Keratinocyte (primary cell): ENCODE measurements at regions not wholly inside any gene's neighbourhood (a gene's known extent, or its start where the extent isn't known, plus 50 kb on each side); places are given as distances from the start of the nearest gene placed in this dataset.

Source experiments
- DNase-seq: peaks from one replicate; pipeline ENCODE4 v3.0.0-alpha.2; 2011; ENCODE audit warnings: low read depth, missing footprints, low spot score
- FAIRE-seq: peaks from 2 replicates; lab custom pipeline; 2011; peaks lifted over from hg19 to GRCh38; lab: Jason Lieb, UNC
- H2AFZ ChIP-seq: 2 replicates; pipeline ENCODE4 v1.6.0; 2012; ENCODE audit warnings: low read length, control low read depth, inconsistent platforms; ENCODE audit not compliant: control insufficient read depth
- H3K27ac ChIP-seq: 2 replicates; pipeline ENCODE4 v1.5.1; 2011; ENCODE audit warnings: low read length; ENCODE audit not compliant: control insufficient read depth, insufficient read depth
- H3K27me3 ChIP-seq: 3 replicates; pipeline ENCODE4 v1.6.0; 2011; ENCODE audit warnings: low read length; ENCODE audit not compliant: control insufficient read depth, insufficient read depth; ENCODE audit errors: extremely low read depth
- H3K36me3 ChIP-seq, 2 experiments: 2 replicates in 1 of 2; 3 replicates in 1 of 2; pipeline ENCODE4 v1.5.1; 2011; ENCODE audit warnings: low read length in 2 of 2, mild to moderate bottlenecking in 1 of 2; ENCODE audit not compliant: control insufficient read depth in 2 of 2, insufficient read depth in 2 of 2; ENCODE audit errors: extremely low read depth in 1 of 2
- H3K4me1 ChIP-seq: 3 replicates; pipeline ENCODE4 v1.5.1; 2011; ENCODE audit warnings: low read length; ENCODE audit not compliant: control insufficient read depth, insufficient read depth; ENCODE audit errors: extremely low read depth
- H3K4me2 ChIP-seq: 3 replicates; pipeline ENCODE4 v1.6.0; 2011; ENCODE audit warnings: low read depth, low read length; ENCODE audit not compliant: control insufficient read depth, insufficient read depth; ENCODE audit errors: extremely low read depth
- H3K4me3 ChIP-seq, 3 experiments: fragments of 200-600 bp in 1 of 3; sonication (generic) in 1 of 3; 2 replicates in 2 of 3; 3 replicates in 1 of 3; pipeline ENCODE4 v1.5.1; 2011 to 2016; ENCODE audit warnings: low read length in 3 of 3, mild to moderate bottlenecking in 3 of 3, control low read depth in 2 of 3, inconsistent platforms in 1 of 3, low read depth in 1 of 3, mixed read lengths in 1 of 3, mixed run types in 1 of 3, moderate library complexity in 1 of 3; ENCODE audit not compliant: control insufficient read depth in 2 of 3, insufficient read depth in 2 of 3; ENCODE audit errors: extremely low read depth in 1 of 3
- H3K79me2 ChIP-seq: 2 replicates; pipeline ENCODE4 v1.6.0; 2012; ENCODE audit warnings: low read length; ENCODE audit not compliant: control insufficient read depth, insufficient read depth
- H3K9ac ChIP-seq: 3 replicates; pipeline ENCODE4 v1.6.0; 2011; ENCODE audit warnings: low read length; ENCODE audit not compliant: control insufficient read depth, insufficient read depth; ENCODE audit errors: extremely low read depth
- H3K9me1 ChIP-seq: 3 replicates; pipeline ENCODE4 v1.6.0; 2011; ENCODE audit warnings: low read length; ENCODE audit not compliant: control insufficient read depth, insufficient read depth; ENCODE audit errors: extremely low read depth
- H3K9me3 ChIP-seq: 2 replicates; pipeline ENCODE4 v1.5.1; 2012; ENCODE audit warnings: low read depth, low read length; ENCODE audit not compliant: control insufficient read depth
- H4K20me1 ChIP-seq: 3 replicates; pipeline ENCODE4 v1.6.0; 2011; ENCODE audit warnings: low read length; ENCODE audit not compliant: control insufficient read depth, insufficient read depth; ENCODE audit errors: extremely low read depth
- CTCF ChIP-seq, 3 experiments: IDR thresholded peaks in 1 of 3; conservative IDR thresholded peaks in 1 of 3; optimal IDR thresholded peaks in 1 of 3; 2 replicates in 2 of 3; 3 replicates in 1 of 3; pipeline versions ENCODE3 to v1.5.1; 2011; ENCODE audit warnings: low read length in 3 of 3, mild to moderate bottlenecking in 3 of 3, moderate library complexity in 2 of 3, control low read depth in 1 of 3, inconsistent platforms in 1 of 3; ENCODE audit not compliant: insufficient read depth in 2 of 3; ENCODE audit errors: extremely low read depth in 1 of 3
- EZH2 ChIP-seq: IDR thresholded peaks from one replicate; pipeline ENCODE4 v1.6.1; 2012; ENCODE audit warnings: inconsistent platforms, mild to moderate bottlenecking, low read length, moderate library complexity
- dilution Hi-C: fragments of 300-500 bp; cut with MboI; formaldehyde crosslinking; loops from one replicate; pipeline ENCODE4 v1.7.0; 2020; ENCODE audit warnings: low sequenced_read_pairs; ENCODE audit not compliant: extremely low pct_ligation_motif_present

- Histone ChIP-seq H3K79me2 (no peaks in the 10 kb centered on the region), H3K9me3 (no peaks in the 10 kb centered on the region), H3K9ac (no peak overlapping the region), H3K4me3 (no peak overlapping the region), H2AFZ (no peak overlapping the region), H3K9me1 (no peaks in the 10 kb centered on the region), H3K4me1 (peaks cover 4% of the 10 kb centered on the region), H3K36me3 (no peaks in the 10 kb centered on the region), H3K27me3 (peaks cover 15% of the 10 kb centered on the region), H4K20me1 (no peaks in the 10 kb centered on the region), H3K4me2 (no peak overlapping the region), H3K27ac (no peak overlapping the region)
- no peak for TF ChIP-seq EZH2
- TF ChIP-seq CTCF (optimal IDR thresholded peaks at IDR 0.05 in 1 of 3, IDR thresholded peaks at IDR 0.05 in 1 of 3, conservative IDR thresholded peaks at IDR 0.05 in 1 of 3; ENCODE audit: extremely low read depth in 1 of 3, insufficient read depth in 2 of 3, low read length in 3 of 3) = no peak
- DNase-seq (no peak), FAIRE-seq (no peak)
- dilution Hi-C loops = no loop called here
These were observed 271.6 kb downstream of the RPS24 start for GRCh38 chr10:78305311-78305710.

GRCh38 chr10:78306358-78306757 lies 272.7 kb downstream of the RPS24 start:
- dilution Hi-C loops = no loop called here
- H3K4me2 ChIP-seq = no peak overlapping the region

More at GRCh38 chr10:78306358-78306757, 272.7 kb downstream of the RPS24 start:
- Histone ChIP-seq H3K9ac (no peak overlapping the region), H4K20me1 (no peaks in the 10 kb centered on the region), H3K36me3 (no peaks in the 10 kb centered on the region), H3K27ac (no peak overlapping the region), H3K27me3 (peaks cover 15% of the 10 kb centered on the region), H3K4me1 (peaks cover 4% of the 10 kb centered on the region), H3K4me3 (no peak overlapping the region), H3K9me1 (no peaks in the 10 kb centered on the region), H3K79me2 (no peaks in the 10 kb centered on the region), H2AFZ (no peak overlapping the region), H3K9me3 (no peaks in the 10 kb centered on the region)
- no peak for TF ChIP-seq CTCF (optimal IDR thresholded peaks at IDR 0.05 in 1 of 3, IDR thresholded peaks at IDR 0.05 in 1 of 3, conservative IDR thresholded peaks at IDR 0.05 in 1 of 3; ENCODE audit: extremely low read depth in 1 of 3, insufficient read depth in 2 of 3, low read length in 3 of 3)
- TF ChIP-seq EZH2 = no peak
- FAIRE-seq = no peak
- no peak for DNase-seq
